WERI-Rb-1 (cell line): ENCODE measurements at regions not wholly inside any gene's neighbourhood (a gene's known extent, or its start where the extent isn't known, plus 50 kb on each side); places are given as distances from the start of the nearest gene placed in this dataset.

Source experiments
- DNase-seq: peaks from one replicate; pipeline ENCODE4 v3.0.0-alpha.2; 2020
- H3K27ac ChIP-seq: fragments of 250-450 bp; sonication (Bioruptor Pico); 2 replicates; pipeline ENCODE4 v1.5.1; 2020; ENCODE audit warnings: mild to moderate bottlenecking, moderate library complexity
- H3K27me3 ChIP-seq: fragments of 250-450 bp; sonication (Bioruptor Pico); 2 replicates; pipeline ENCODE4 v1.5.1; 2021; ENCODE audit warnings: mild to moderate bottlenecking, low read depth, moderate library complexity; ENCODE audit not compliant: insufficient read depth, severe bottlenecking
- H3K36me3 ChIP-seq: fragments of 250-450 bp; sonication (Bioruptor Pico); 2 replicates; pipeline ENCODE4 v1.5.1; 2020; ENCODE audit warnings: mild to moderate bottlenecking, moderate library complexity
- H3K4me3 ChIP-seq: 2 replicates; pipeline ENCODE4 v1.5.1; 2011; ENCODE audit warnings: low read depth, mild to moderate bottlenecking, control low read depth, low read length
- H3K9me3 ChIP-seq: fragments of 250-450 bp; sonication (Bioruptor Pico); 2 replicates; pipeline ENCODE4 v1.5.1; 2021; ENCODE audit warnings: mild to moderate bottlenecking, moderate library complexity; ENCODE audit not compliant: severe bottlenecking
- TF ChIP-seq, protein P1 (sequence below): IDR thresholded peaks from 2 replicates; pipeline ENCODE4 v1.5.1; 2011; ENCODE audit warnings: low read depth, mild to moderate bottlenecking, control low read depth, inconsistent platforms, low read length

- no peak overlapping the region for H3K4me3 ChIP-seq
- peaks cover 2% of the 10 kb centered on the region for H3K27me3 ChIP-seq
- H3K36me3 ChIP-seq, result no peaks in the 10 kb centered on the region
- peak; percentile 37 for DNase-seq
- TF ChIP-seq, protein P1, sequence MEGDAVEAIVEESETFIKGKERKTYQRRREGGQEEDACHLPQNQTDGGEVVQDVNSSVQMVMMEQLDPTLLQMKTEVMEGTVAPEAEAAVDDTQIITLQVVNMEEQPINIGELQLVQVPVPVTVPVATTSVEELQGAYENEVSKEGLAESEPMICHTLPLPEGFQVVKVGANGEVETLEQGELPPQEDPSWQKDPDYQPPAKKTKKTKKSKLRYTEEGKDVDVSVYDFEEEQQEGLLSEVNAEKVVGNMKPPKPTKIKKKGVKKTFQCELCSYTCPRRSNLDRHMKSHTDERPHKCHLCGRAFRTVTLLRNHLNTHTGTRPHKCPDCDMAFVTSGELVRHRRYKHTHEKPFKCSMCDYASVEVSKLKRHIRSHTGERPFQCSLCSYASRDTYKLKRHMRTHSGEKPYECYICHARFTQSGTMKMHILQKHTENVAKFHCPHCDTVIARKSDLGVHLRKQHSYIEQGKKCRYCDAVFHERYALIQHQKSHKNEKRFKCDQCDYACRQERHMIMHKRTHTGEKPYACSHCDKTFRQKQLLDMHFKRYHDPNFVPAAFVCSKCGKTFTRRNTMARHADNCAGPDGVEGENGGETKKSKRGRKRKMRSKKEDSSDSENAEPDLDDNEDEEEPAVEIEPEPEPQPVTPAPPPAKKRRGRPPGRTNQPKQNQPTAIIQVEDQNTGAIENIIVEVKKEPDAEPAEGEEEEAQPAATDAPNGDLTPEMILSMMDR, result peak; percentile 45
- no peak overlapping the region; the same call in 1 of the 2 replicates for H3K27ac ChIP-seq
- H3K9me3 ChIP-seq, result no peaks in the 10 kb centered on the region
Measured at GRCh38 chrX:40298572-40299479, 201.1 kb upstream of the BCOR start.

DNA sequence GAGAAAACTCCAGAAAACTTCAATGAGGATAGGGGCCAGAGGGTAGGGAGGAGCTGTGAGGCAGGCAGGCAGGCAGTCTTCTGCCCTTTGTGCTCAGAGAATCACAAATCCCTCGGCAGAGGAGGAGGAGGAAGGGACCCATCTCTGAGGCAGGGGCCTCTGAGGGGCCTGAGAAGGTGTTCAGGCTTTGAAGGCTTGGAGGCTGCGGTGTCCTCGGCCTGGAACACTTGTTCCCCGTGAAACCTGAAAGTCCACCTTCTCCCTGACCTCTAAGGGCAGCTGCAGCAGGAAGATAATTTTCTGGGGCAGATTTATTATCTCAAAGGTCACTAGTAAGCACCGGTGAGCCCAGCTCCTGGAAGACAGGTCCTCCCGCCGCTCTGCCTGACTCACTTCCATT is 200.3 kb upstream of the BCOR start:
- DNase-seq, result no peak
- H3K27me3 ChIP-seq, result peaks cover 2% of the 10 kb centered on the region
- TF ChIP-seq, protein P1, result no peak
- no peak overlapping the region; the same call in 1 of the 2 replicates for H3K27ac ChIP-seq
- H3K36me3 ChIP-seq, result no peaks in the 10 kb centered on the region
- no peak overlapping the region for H3K4me3 ChIP-seq
- no peaks in the 10 kb centered on the region for H3K9me3 ChIP-seq

DNA sequence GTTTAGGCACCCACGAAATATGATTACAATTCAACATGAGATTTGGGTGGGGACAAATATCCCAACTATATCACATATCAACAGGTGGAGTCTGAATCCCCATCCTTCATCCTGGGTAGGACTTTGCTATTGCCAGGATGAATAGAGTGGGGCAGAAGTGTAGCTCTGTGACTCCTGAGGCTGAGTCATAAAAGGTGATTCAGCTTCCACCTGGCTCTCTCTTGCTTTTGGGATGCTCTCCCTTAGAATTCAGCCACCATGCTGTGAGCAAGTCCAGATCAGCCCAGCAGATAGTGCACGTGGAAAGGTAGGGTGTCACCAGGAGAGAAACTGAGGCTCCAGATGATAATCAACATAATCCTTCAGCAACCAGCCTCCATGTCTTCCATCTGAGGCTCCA is 193.8 kb upstream of the BCOR start:
- no peak for DNase-seq
- H3K27me3 ChIP-seq, result no peaks in the 10 kb centered on the region
- no peak overlapping the region for H3K4me3 ChIP-seq
- H3K36me3 ChIP-seq, result no peaks in the 10 kb centered on the region
- TF ChIP-seq, protein P1, result no peak
- peaks cover 2% of the 10 kb centered on the region for H3K9me3 ChIP-seq
- H3K27ac ChIP-seq, result no peak overlapping the region

GRCh38 chrX:40290517-40290916 is 192.8 kb upstream of the BCOR start:
- H3K27ac ChIP-seq, result peak overlapping the region; percentile 19
- peak; percentile 33 for DNase-seq
- TF ChIP-seq, protein P1, result no peak
- no peaks in the 10 kb centered on the region for H3K36me3 ChIP-seq
- H3K4me3 ChIP-seq, result no peak overlapping the region
- no peaks in the 10 kb centered on the region for H3K27me3 ChIP-seq
- peaks cover 3% of the 10 kb centered on the region for H3K9me3 ChIP-seq

- Histone ChIP-seq H3K27ac (no peak overlapping the region), H3K4me3 (no peak overlapping the region), H3K27me3 (no peaks in the 10 kb centered on the region), H3K36me3 (no peaks in the 10 kb centered on the region), H3K9me3 (peaks cover 13% of the 10 kb centered on the region)
- DNase-seq, result no peak
- TF ChIP-seq, protein P1, result no peak
Measured at GRCh38 chrX:40285876-40286275, 188.1 kb upstream of the BCOR start.

- H3K27ac ChIP-seq, result no peak overlapping the region
- DNase-seq, result no peak
- H3K4me3 ChIP-seq, result no peak overlapping the region
- H3K27me3 ChIP-seq, result no peaks in the 10 kb centered on the region
- TF ChIP-seq, protein P1, result peak; percentile 24; the same call in 1 of the 2 replicates
- no peaks in the 10 kb centered on the region for H3K36me3 ChIP-seq
- H3K9me3 ChIP-seq, result peaks cover 13% of the 10 kb centered on the region
Measured at GRCh38 chrX:40284852-40285251, 187.1 kb upstream of the BCOR start.
